NCI-H1048 (cell line): ENCODE measurements at regions not wholly inside any gene's neighbourhood (a gene's known extent, or its start where the extent isn't known, plus 50 kb on each side); places are given as distances from the start of the nearest gene placed in this dataset.

Experiments
- DNase-seq: peaks from one replicate; lab custom pipeline; 2025; lab: John Stamatoyannopoulos, UW

GRCh38 chr21:38156200-38156599, 100.6 kb upstream of the KCNJ15 start:
- DNase-seq = no peak

- peak; percentile 56 for DNase-seq
Measured at GRCh38 chr21:38159355-38159754, 97.4 kb upstream of the KCNJ15 start.

GRCh38 chr21:38165466-38166172, 91.2 kb upstream of the KCNJ15 start:
- no peak for DNase-seq

- DNase-seq = no peak
Measured at GRCh38 chr21:38166173-38166535, 90.6 kb upstream of the KCNJ15 start.

DNA sequence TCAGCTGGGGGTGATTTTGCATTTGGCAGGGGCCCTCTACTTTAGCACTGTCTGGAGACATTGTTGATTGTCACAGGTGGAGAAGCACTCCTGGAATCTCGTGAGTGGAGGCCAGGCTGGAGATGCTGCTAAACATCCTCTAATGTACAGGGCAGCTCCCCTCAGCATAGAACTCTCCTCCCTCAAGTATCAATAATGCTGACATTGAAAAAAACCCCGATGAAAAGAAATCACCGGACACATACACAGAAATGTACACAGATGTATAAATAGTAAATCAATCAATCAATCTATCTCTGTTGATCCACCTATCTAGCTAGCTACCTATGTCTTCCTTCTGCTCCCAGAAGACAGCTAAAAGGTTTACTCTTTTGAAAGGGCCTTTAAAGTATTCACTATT, 89.4 kb upstream of the KCNJ15 start:
- no peak for DNase-seq

GRCh38 chr21:38170283-38170682, 86.5 kb upstream of the KCNJ15 start:
- no peak for DNase-seq

DNA sequence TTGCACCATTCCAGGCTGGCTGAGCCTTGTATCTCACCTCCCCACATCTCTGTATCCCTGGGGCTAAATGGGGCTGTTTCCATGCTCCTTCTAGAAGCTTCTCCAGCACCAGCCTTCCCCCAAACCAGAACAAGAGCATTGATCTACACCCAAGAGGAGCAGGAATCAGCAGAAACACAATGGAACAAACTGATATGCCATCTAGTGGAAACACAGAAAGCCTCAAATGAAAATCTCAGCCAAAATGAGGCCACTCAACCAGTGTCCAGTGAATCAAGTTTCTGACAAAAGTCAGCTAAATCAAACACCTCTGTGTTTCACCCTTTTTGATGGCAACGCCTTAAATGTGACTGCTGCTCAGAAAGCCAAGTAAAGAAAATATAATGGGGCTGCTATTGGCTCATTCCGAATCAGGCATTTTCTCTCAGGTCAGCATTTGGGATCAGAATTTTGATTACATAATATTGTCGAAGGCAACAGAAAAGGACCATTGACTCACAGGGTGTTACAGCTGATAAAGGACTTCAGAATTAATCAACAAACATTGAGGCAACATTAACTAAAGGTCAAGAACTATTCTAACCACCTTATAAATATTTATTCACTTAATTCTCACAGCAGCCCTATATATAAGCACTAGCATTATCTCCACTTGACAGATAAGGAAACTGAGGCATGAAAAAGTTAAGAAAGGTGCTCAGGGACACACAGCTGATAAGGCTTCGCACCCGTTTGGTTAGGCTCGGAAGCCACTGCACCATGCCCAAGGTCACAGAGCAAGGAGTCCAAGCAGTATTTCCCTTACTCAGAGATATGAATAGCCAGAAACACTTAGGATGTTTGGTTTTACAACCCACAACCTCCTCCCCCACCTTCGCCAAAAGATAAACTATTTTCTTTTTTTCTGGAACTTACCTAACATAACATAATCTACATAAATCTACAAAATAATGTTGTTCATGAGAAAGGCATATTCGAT, 85.8 kb upstream of the KCNJ15 start:
- no peak for DNase-seq

- DNase-seq = no peak
Measured at GRCh38 chr21:38171723-38172344, 85.0 kb upstream of the KCNJ15 start.

DNA sequence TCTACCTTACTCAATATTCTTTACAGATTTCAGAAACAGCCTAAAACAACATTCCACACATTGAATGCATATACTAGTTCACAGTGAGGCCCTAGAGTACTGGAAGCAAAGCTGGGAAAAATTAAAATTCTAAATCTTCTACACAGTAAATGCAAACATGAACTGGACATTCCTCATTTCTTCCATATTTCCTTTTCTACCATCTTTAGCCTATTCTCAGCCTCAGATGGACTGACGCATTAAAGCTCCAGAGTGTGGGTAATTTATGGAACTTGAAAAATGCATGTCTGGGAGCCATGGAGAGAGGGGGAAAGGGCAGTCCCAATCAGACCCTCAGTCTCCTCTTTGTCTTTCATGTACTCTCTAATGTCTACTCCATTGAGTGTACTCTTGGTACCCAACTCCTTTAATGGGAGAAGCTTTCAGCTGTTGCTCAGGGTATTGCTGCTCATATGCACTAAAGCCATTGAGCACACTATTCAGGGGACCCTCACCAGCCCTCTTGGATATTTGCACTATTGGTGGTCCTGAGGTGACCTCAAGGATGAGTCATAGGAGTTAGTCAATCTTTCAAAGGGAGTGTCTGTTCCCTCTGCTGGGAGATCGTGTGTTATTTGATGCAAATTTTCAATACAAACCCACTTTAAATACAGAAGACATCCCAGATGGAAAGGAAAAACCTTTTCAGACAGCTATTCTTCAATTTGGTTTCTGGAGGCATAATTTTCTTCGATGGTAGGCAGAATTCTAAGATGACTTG, 83.3 kb upstream of the KCNJ15 start:
- no peak for DNase-seq

DNA sequence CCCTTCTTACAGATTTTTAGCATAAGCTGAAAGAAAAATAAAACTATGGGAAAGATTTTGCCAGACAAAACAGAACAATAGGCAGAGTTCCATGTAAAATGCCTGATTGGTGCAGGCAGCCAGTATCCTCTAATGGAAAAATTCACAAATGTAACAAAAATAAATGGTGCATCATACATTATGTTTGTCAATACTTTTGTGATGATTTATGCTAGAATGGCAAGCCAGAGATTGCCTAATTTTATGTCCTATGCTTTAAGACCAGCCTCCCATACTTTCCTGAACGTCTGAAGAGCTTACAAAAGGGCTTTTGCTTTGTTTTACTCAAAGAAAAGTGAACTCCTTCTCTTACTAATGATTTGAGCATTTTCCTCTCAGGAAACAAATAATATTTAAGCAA, 81.5 kb upstream of the KCNJ15 start:
- DNase-seq = no peak

DNA sequence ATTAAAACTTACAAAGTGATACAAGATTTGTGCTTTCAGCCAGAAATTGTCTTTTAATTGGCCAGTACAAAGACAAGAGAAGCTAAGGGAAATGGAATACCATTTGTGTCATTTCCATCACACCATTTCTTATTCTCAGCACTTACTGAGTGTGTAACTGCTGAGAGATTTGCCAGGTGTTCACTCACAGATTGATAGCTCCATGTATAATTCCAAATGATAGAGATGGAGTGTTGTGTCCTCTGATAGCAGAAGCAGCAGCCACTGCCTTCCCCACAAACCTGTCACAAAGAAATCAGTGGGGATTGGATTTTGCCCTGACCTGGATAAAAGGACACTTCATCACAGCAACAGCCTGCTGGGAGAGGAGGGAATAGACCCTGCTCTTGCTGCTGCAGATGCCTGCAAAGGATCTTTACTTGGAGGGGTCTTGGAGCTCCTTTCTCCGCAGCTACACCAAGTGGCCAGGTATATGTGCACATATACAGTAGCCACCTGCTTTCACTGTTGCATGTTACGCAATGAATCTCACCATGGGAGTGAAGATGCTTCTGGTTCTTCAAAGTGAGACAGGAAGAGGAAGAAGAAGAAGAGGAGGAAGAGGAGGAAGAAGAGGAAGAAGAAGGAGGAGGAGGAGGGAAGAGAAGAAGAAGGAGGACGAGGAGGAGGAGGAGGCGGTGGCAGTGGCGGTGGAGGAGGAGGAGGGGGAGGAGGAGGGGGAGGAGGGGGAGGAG, 78.7 kb upstream of the KCNJ15 start:
- no peak for DNase-seq

- no peak for DNase-seq
Measured at GRCh38 chr21:38178653-38179470, 77.9 kb upstream of the KCNJ15 start.

DNA sequence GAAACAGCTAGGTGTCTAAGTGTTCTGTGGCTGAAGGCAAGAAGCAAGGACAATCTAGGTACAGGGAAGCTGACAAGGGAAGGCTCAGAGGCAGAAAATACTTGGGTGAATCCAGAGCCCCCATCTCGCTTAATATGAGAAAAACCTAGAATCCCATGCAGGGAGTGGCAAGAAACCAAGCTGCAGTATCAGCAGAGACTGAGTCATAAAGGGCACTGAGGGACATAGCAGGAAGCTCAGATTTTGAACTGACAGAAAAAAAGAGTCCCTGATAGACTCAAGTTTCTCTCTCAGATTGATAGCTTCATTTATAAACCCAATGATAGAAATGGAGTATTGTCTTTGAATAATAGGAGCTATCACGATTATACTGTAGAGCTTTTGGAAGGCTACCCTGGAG, 77.3 kb upstream of the KCNJ15 start:
- DNase-seq = no peak

DNA sequence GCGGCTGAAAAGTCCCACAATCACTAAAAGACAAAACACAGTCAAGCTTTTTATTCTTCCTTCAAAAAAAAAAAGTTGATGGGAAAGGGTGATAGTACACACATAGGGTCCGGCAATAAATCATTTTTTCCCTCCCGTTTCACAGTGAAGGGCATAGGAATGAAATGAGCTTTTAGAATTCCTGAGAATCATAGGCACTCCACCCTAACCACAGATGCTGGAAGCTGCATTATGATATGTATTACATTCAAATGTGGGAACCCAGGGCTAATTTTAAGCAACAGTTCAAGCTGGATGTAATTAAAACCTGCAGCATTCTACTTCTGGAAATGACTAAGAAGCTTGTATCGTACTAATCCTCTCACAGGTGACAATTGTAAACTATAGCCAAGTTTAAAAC, 75.7 kb upstream of the KCNJ15 start:
- no peak for DNase-seq

DNA sequence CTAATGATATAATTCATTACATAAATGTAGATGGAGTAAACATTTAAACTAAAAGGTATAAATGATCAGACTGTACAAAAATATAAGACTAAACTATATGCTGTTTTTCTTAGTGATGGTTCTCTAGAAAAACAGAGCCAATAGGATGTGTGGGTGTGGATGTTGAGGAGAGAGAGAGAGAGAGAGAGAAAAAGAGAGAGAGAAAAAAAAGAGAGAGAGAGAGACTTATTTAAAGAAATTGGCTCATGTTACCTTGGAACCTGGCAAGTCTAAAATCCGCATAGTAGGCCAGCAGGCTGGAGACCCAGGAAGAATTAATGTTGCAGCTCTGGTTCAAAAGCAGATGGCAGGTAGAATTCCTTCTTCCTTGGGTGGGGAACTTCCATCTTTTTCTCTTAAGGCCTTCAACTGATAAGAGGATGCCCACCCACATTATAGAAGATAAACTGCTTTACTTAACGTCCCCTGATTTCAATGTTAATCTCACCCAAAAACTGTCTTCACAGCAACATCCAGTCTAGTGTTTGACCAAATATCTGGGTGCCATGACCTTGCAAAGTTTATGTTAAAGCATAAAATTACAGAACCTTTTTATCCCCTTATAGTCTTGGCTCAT, 74.3 kb upstream of the KCNJ15 start:
- DNase-seq = no peak

GRCh38 chr21:38183961-38184360, 72.8 kb upstream of the KCNJ15 start:
- DNase-seq = no peak

GRCh38 chr21:38186661-38187270, 70.0 kb upstream of the KCNJ15 start:
- DNase-seq = no peak

DNA sequence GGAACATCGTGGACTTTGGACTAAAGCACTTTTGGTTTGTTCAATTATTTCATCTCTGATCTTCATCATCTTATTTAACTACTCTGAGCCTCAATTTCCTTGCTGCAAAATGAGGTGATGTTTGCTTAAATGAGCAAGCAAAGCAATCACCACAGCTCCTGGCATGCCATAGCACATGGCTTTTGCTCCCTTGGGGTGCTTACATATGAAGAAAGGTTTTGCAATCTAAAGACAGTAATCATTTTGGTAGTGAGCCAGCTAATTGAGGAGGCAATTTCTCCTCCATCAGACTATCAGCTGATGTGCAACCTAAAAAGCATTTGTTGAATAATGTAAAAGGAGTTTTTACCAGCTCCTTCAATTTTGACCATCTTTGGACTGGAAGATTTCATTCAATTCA, 68.8 kb upstream of the KCNJ15 start:
- no peak for DNase-seq

DNA sequence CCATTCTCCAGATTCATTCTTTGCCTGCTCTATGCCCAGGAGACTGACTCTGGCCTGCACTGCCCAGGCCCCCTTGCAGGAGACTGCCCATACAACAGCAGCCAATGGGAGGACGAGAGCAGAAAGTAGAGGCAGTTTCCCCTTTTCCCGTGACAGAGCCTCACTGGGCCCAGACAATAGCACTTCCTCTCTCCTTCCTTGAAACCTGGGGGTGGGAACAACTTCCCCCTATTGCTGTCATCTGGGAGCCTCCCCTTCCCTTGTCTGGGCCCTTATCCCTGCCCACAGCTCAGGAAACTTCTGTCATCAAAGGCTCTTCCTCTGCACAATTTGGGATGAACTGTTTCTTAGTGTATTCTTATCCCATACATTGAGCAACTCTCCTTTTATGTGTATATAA, 60.8 kb upstream of the KCNJ15 start:
- DNase-seq = no peak

DNA sequence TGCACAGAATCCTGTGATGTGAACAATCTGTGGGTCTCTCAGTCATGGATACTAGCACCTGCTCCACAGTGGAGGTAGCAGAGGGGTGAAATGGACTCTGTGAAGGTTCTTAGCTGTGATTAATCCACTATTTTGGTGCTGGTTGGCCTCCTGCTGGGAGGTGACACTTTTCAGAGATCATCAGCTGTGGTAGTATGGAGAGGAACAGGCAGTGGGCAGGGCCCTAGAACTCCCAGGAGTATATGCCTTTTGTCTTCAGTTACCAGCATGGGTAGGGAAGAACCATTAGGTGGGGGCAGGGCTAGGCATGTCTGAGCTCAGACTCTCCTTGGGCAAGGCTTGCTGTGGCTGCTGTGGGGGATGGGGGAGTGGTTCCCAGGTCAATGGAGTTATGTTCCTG, 54.0 kb upstream of the KCNJ15 start:
- DNase-seq = no peak
